ENCODE measurements at regions not wholly inside any gene's neighbourhood (a gene's known extent, or its start where the extent isn't known, plus 50 kb on each side); places are given as distances from the start of the nearest gene placed in this dataset.
"Not testable (repeated sequence)": the region's sequence is repeated elsewhere in the genome, so short reads cannot be mapped to it uniquely, and the experiment has no call there.

DNA sequence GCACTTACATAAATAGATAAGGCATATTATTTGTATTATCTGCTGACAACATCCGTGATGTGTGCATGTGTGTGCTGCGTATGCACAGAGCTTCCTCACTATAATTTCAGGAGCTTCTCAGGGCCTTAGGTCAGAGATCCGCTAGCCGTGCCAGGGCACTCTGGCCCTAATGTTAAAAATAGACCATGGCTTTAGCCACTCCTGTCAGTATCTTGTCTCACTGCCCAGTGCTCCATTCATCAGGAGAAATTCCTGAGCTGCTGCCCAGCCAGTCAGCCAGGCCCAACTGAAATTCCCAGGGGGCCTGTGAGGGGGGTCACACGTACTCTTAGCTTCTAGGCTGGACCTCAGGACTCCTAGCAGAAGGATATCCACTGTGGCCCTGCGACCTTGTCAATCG, 70.0 kb upstream of the ABHD2 start:
- TF ChIP-seq, protein P1, sequence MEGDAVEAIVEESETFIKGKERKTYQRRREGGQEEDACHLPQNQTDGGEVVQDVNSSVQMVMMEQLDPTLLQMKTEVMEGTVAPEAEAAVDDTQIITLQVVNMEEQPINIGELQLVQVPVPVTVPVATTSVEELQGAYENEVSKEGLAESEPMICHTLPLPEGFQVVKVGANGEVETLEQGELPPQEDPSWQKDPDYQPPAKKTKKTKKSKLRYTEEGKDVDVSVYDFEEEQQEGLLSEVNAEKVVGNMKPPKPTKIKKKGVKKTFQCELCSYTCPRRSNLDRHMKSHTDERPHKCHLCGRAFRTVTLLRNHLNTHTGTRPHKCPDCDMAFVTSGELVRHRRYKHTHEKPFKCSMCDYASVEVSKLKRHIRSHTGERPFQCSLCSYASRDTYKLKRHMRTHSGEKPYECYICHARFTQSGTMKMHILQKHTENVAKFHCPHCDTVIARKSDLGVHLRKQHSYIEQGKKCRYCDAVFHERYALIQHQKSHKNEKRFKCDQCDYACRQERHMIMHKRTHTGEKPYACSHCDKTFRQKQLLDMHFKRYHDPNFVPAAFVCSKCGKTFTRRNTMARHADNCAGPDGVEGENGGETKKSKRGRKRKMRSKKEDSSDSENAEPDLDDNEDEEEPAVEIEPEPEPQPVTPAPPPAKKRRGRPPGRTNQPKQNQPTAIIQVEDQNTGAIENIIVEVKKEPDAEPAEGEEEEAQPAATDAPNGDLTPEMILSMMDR (IDR thresholded peaks at IDR 0.05; ENCODE audit: insufficient read depth, low read length) = no peak
- TF ChIP-seq GABPA (IDR thresholded peaks at IDR 0.05; ENCODE audit: low read depth) = no peak
- TF ChIP-seq POLR2AphosphoS5 (IDR thresholded peaks at IDR 0.05; ENCODE audit: low read depth) = no peak
- no peak for TF ChIP-seq SPI1 (IDR thresholded peaks at IDR 0.05; ENCODE audit: borderline replicate concordance, low read depth)
- TF ChIP-seq, protein P2, sequence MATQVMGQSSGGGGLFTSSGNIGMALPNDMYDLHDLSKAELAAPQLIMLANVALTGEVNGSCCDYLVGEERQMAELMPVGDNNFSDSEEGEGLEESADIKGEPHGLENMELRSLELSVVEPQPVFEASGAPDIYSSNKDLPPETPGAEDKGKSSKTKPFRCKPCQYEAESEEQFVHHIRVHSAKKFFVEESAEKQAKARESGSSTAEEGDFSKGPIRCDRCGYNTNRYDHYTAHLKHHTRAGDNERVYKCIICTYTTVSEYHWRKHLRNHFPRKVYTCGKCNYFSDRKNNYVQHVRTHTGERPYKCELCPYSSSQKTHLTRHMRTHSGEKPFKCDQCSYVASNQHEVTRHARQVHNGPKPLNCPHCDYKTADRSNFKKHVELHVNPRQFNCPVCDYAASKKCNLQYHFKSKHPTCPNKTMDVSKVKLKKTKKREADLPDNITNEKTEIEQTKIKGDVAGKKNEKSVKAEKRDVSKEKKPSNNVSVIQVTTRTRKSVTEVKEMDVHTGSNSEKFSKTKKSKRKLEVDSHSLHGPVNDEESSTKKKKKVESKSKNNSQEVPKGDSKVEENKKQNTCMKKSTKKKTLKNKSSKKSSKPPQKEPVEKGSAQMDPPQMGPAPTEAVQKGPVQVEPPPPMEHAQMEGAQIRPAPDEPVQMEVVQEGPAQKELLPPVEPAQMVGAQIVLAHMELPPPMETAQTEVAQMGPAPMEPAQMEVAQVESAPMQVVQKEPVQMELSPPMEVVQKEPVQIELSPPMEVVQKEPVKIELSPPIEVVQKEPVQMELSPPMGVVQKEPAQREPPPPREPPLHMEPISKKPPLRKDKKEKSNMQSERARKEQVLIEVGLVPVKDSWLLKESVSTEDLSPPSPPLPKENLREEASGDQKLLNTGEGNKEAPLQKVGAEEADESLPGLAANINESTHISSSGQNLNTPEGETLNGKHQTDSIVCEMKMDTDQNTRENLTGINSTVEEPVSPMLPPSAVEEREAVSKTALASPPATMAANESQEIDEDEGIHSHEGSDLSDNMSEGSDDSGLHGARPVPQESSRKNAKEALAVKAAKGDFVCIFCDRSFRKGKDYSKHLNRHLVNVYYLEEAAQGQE (IDR thresholded peaks at IDR 0.05; ENCODE audit: insufficient replicate concordance, low read depth) = no peak
- no peak for DNase-seq (ENCODE audit: low read depth in 1 of 2, low spot score in 1 of 2)
- H3K27me3 ChIP-seq (ENCODE audit: insufficient read depth, poor library complexity, severe bottlenecking) = peaks cover 13% of the 10 kb centered on the region
- H3K27ac ChIP-seq (replicated peaks) = no peak overlapping the region
- H3K4me3 ChIP-seq (replicated peaks; ENCODE audit: insufficient read depth, low read length) = no peak overlapping the region

DNA sequence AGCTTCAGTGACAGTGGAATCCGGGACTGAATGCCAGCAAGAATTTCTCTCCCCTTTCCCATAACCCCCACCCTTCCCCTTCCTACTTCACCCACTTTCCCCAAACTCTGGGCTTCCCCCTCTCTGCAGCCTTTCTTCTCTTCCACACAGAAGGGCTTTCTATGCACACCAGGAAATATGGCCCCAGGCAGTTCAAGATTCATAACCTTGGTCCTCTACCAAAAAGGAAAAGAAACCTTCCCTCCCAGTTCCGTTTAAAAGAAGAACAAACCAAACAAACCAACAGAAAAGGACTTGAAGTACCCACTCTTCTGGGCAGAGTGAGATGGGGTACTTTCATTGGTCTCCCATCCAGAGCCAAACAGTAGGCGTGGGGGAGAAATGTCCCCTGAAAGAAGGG, 68.8 kb upstream of the ABHD2 start:
- Histone ChIP-seq H3K4me3 (replicated peaks; ENCODE audit: insufficient read depth, low read length) (no peak overlapping the region), H3K27me3 (ENCODE audit: insufficient read depth, poor library complexity, severe bottlenecking) (peaks cover 13% of the 10 kb centered on the region), H3K27ac (replicated peaks) (no peak overlapping the region)
- DNase-seq (ENCODE audit: low read depth in 1 of 2, low spot score in 1 of 2) = no peak
- TF ChIP-seq, protein P2 (IDR thresholded peaks at IDR 0.05; ENCODE audit: insufficient replicate concordance, low read depth) = no peak
- TF ChIP-seq GABPA (IDR thresholded peaks at IDR 0.05; ENCODE audit: low read depth) = no peak
- TF ChIP-seq POLR2AphosphoS5 (IDR thresholded peaks at IDR 0.05; ENCODE audit: low read depth) = no peak
- TF ChIP-seq SPI1 (IDR thresholded peaks at IDR 0.05; ENCODE audit: borderline replicate concordance, low read depth) = no peak

DNA sequence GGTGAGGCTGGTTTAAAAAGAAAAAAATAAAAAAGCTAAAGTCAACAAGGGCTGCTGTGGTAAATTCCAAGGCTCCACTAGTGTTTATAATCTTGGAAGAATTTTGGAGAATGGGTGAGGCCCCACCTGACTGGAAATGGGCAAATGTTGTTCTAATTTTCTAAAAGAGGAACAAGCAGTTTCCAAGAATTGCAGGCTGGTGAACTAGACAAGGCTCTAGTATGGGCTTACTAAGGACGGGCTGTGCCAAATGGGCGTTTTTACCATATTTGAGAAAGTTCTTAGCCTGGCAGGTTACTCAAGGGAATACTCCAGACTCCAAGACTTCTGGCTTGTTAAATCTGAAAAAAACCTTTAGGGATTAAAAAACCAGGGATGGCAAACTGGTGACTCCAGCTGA, 67.0 kb upstream of the ABHD2 start:
- TF ChIP-seq, protein P2 (IDR thresholded peaks at IDR 0.05; ENCODE audit: insufficient replicate concordance, low read depth) = no peak
- TF ChIP-seq POLR2AphosphoS5 (IDR thresholded peaks at IDR 0.05; ENCODE audit: low read depth) (no peak), SPI1 (IDR thresholded peaks at IDR 0.05; ENCODE audit: borderline replicate concordance, low read depth) (no peak)
- TF ChIP-seq, protein P1 (IDR thresholded peaks at IDR 0.05; ENCODE audit: insufficient read depth, low read length) = no peak
- Histone ChIP-seq H3K27ac (replicated peaks) (no peak overlapping the region), H3K4me3 (replicated peaks; ENCODE audit: insufficient read depth, low read length) (no peak overlapping the region), H3K27me3 (ENCODE audit: insufficient read depth, poor library complexity, severe bottlenecking) (peaks cover 9% of the 10 kb centered on the region)
- DNase-seq (ENCODE audit: low read depth in 1 of 2, low spot score in 1 of 2) = no peak

GRCh38 chr15:89021886-89022285, 66.4 kb upstream of the ABHD2 start:
- not testable (repeated sequence) for H3K27me3 ChIP-seq (ENCODE audit: insufficient read depth, poor library complexity, severe bottlenecking); H3K4me3 ChIP-seq (replicated peaks; ENCODE audit: insufficient read depth, low read length); H3K27ac ChIP-seq (replicated peaks); DNase-seq (ENCODE audit: low read depth in 1 of 2, low spot score in 1 of 2)

All from HL-60 (cell line).